ENCODE measurements at regions not wholly inside any gene's neighbourhood (a gene's known extent, or its start where the extent isn't known, plus 50 kb on each side); places are given as distances from the start of the nearest gene placed in this dataset.

DNA sequence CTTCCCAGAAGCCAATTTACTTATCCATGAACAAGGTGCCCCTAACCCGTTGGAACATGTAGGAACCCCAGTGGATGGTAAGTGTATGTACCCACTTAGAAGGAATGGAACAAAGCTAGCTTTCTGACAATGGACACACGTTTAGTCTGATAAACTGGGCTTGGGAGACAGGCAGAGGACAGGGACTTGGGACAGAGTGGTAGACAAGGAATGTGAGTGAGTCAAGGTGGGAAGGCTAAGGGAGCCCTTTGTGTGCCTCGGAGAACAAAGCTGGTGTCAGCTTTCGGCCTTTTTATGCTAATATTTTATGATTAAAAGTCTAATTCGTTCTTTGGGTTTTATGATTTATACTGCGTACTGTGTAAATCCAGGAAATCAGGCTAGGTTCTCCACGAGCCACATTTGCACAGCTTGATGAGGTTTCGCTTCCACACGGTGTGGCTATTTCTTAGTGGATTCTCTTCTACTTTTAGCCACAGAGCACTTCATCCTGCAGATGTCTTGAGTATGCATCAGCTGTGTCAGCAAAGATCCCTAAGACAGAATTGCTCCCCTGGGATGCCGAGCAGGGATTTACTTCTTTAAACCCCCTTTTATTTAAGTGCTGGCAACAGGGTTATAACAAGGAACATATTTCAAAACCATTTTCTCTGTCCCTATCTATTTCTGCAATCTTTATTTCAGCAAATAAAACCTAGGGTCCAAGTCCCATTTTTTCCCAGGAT is 258.5 kb downstream of the DLEU7 start:
- TF ChIP-seq POLR2A (IDR thresholded peaks at IDR 0.05; ENCODE audit: low read depth) = no peak
- TF ChIP-seq, protein P1, sequence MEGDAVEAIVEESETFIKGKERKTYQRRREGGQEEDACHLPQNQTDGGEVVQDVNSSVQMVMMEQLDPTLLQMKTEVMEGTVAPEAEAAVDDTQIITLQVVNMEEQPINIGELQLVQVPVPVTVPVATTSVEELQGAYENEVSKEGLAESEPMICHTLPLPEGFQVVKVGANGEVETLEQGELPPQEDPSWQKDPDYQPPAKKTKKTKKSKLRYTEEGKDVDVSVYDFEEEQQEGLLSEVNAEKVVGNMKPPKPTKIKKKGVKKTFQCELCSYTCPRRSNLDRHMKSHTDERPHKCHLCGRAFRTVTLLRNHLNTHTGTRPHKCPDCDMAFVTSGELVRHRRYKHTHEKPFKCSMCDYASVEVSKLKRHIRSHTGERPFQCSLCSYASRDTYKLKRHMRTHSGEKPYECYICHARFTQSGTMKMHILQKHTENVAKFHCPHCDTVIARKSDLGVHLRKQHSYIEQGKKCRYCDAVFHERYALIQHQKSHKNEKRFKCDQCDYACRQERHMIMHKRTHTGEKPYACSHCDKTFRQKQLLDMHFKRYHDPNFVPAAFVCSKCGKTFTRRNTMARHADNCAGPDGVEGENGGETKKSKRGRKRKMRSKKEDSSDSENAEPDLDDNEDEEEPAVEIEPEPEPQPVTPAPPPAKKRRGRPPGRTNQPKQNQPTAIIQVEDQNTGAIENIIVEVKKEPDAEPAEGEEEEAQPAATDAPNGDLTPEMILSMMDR (IDR thresholded peaks at IDR 0.05) = no peak
- no peak for TF ChIP-seq EP300 (IDR thresholded peaks at IDR 0.05)

All from esophagus muscularis mucosa (tissue), 4 donors.